T-helper 2 cell treated with Interferon-gamma antibody and Interleukin-4, amounts not matched to agents 5 μg/mL and 100 μg/mL, for 36 hours (primary cell): ENCODE measurements at regions not wholly inside any gene's neighbourhood (a gene's known extent, or its start where the extent isn't known, plus 50 kb on each side); places are given as distances from the start of the nearest gene placed in this dataset.
"Not testable (repeated sequence)": the region's sequence is repeated elsewhere in the genome, so short reads cannot be mapped to it uniquely, and the experiment has no call there.

Experiments used
- DNase-seq: peaks from one replicate; pipeline ENCODE4 v3.0.0; 2021; ENCODE audit warnings: low spot score
- H3K27ac Mint-ChIP-seq: one replicate; pipeline ENCODE4 v1.8.0; 2021; ENCODE audit warnings: mild to moderate bottlenecking, mixed read lengths
- H3K27me3 Mint-ChIP-seq: one replicate; pipeline ENCODE4 v1.8.0; 2021; ENCODE audit warnings: low read depth, mixed read lengths
- H3K36me3 Mint-ChIP-seq: one replicate; pipeline ENCODE4 v1.8.0; 2021; ENCODE audit warnings: low read depth, mixed read lengths
- H3K4me1 Mint-ChIP-seq: one replicate; pipeline ENCODE4 v1.8.0; 2021; ENCODE audit warnings: low read depth, mixed read lengths
- H3K4me3 Mint-ChIP-seq: one replicate; pipeline ENCODE4 v1.8.0; 2022; ENCODE audit warnings: mild to moderate bottlenecking, moderate library complexity, mixed read lengths
- H3K9me3 Mint-ChIP-seq: one replicate; pipeline ENCODE4 v1.8.0; 2021; ENCODE audit warnings: mixed read lengths

DNA sequence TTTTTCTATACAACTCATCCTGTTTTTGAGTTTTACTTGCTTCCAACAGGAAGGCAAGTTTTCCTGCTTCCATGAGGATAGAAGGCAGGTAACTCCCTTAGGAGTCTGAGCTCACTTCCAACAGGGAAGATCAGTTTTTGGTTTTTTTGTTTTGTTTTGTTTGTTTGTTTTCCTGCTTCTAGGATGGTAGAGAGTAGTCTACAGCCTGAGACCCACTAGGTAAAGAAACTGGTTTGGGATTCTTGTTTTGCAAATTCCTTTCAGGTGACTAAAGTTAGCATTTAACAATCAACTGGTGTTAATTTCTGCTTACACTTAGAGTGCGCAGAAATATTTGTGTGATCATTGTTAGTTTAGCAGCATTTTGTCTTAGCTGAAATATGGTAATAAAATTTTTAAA, 227.8 kb upstream of the TACR3 start:
- no peaks in the 10 kb centered on the region for H3K36me3 Mint-ChIP-seq
- no peak for DNase-seq

DNA sequence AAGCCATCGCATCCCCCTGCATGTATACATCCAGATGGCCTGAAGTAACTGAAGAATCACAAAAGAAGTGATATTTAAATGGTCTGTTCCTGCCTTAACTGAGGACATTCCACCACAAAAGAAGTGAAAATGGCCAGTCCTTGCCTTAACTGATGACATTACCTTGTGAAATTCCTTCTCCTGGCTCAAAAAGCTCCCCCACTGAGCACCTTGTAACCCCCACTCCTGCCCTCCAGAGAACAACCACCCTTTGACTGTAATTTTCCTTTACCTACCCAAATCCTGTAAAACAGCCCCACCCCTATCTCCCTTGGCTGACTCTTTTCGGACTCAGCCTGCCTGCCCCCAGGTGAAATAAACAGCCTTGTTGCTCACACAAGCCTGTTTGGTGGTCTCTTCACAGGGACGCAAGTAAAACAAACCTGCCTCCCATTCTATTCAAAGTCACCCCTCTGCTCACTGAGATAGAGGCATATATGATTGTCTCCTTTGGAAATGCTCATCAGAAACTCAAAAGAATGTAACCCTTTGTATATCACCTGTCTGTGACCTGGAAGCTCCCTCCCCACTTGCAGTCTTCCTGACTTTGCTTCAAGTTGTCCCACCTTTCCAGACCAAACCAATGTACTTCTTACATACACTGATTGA, 227.0 kb upstream of the TACR3 start:
- H3K36me3 Mint-ChIP-seq, H3K4me3 Mint-ChIP-seq, H3K27me3 Mint-ChIP-seq, H3K9me3 Mint-ChIP-seq, DNase-seq, H3K4me1 Mint-ChIP-seq, H3K27ac Mint-ChIP-seq: not testable (repeated sequence)

More for the DNA sequence above, 227.8 kb upstream of the TACR3 start:
- H3K4me3 Mint-ChIP-seq = no peak overlapping the region
- no peaks in the 10 kb centered on the region for H3K4me1 Mint-ChIP-seq
- H3K27me3 Mint-ChIP-seq = no peaks in the 10 kb centered on the region
- H3K27ac Mint-ChIP-seq = no peak overlapping the region
- peaks cover 6% of the 10 kb centered on the region for H3K9me3 Mint-ChIP-seq

DNA sequence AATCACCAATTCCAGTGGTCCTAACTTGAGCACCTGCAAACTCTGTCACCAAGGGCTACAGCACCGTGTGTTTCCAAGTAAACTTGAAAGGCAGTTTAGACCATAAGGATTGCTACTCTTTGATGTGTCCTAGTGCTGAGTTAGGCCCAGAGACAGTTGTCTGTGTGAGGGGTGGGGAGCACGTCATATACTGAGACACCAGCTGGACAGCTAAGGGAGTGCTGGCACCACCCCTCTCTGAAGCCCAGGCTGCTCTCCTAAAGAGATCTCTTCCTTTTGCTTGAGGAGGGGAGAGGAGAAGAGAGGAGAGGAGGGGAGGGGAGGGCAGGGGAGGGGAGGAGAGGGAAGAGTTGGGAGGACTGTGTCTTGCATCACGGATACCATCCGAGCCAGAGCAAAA, 218.7 kb upstream of the TACR3 start:
- no peaks in the 10 kb centered on the region for H3K27me3 Mint-ChIP-seq
- H3K9me3 Mint-ChIP-seq = no peaks in the 10 kb centered on the region
- no peaks in the 10 kb centered on the region for H3K36me3 Mint-ChIP-seq
- DNase-seq = no peak
- no peak overlapping the region for H3K27ac Mint-ChIP-seq
- H3K4me3 Mint-ChIP-seq = no peak overlapping the region
- H3K4me1 Mint-ChIP-seq = no peaks in the 10 kb centered on the region

DNA sequence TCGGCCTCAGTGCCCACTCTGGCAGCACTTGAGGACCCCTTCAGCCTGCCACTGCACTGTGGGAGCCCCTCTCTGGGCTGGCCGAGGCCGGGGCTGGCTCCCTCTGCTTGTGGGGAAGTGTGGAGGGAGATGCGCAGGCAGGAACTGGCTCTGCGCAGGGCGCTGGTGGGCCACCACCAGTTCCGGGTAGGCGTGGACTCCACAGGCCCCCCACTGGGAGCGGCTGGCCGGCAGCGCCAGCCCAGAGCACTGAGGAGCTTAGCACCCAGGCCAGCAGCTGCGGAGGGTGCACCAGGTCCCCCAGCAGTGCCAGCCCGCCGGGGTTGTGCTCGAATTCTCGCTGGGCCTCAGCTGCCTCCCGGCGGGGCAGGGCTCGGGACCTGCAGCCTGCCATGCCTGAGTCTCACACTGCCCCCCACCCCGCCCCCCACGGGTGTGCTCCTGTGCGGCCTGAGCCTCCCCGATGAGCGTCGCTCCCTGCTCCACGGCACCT, 216.9 kb upstream of the TACR3 start:
- no peak for DNase-seq
- Mint-ChIP-seq H3K9me3 (no peaks in the 10 kb centered on the region), H3K4me3 (no peak overlapping the region), H3K36me3 (no peaks in the 10 kb centered on the region), H3K4me1 (no peaks in the 10 kb centered on the region), H3K27ac (no peak overlapping the region), H3K27me3 (no peaks in the 10 kb centered on the region)

DNA sequence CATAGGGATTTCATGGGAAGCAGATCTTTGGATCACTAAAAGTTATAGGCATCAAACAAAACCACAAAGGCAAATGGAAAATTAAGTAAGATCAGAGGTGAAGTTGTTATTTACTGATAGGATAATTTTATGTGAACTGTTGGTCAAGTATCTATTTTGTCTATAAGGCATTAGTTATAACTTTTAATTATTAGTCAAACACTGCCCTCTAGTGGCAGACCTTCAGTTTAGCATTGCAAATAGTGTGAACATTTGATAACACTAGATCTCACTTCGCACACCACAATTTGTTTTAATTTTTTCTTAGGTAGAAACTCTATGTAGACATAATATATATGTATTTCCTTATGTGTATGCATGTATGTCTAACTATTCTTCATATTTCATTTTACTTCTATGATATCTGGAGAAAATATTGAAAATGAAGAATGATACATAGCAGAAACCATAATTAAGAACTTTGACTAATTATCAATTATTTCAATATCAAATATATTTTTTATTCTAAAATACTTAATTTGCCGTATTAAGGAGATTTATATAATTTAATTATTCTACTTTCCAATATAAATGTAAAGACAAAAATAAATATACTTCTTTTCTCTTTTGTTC, 214.5 kb upstream of the TACR3 start:
- Mint-ChIP-seq H3K36me3 (no peaks in the 10 kb centered on the region), H3K4me3 (no peak overlapping the region), H3K4me1 (no peaks in the 10 kb centered on the region), H3K27ac (no peak overlapping the region), H3K27me3 (no peaks in the 10 kb centered on the region), H3K9me3 (no peaks in the 10 kb centered on the region)
- DNase-seq = no peak

DNA sequence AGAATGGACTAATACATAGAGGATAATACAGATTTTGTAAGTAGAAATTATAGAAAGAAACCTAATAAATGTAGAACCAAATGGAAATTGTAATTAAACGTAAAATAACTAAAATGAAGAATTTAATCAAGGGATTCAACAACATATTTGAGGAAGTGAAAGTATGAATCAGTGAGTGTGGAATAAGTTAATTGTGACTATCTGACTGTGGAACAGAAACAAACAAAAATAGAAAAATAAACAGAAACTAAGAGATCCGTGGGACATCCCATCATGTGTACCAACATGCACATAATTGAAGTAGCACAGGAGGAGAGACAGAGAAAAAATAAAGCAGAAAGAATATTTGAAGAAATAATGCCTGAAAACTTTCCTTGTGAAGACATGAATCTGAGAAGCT, 208.6 kb upstream of the TACR3 start:
- Mint-ChIP-seq H3K36me3 (no peaks in the 10 kb centered on the region), H3K9me3 (no peaks in the 10 kb centered on the region), H3K27me3 (no peaks in the 10 kb centered on the region), H3K27ac (no peak overlapping the region), H3K4me3 (no peak overlapping the region), H3K4me1 (no peaks in the 10 kb centered on the region)
- DNase-seq = no peak

DNA sequence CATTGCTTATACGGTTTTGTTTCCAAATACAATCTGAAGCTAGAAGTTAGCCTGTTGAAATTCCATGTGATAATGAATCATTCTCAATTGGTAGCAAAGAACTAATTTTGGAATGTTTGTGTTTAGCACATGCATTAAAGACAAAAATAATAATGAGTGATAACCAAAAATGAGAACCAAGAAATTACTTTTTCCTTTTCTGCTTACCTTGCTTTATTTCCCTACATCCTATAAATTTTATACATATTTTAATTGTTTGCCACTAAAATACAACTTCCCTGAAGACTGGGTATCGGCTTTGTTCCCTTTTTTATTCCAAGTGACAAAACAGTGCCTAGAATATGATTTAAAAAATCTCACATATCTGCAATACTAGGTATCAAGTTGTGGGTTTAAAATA, 203.8 kb upstream of the TACR3 start:
- Mint-ChIP-seq H3K9me3 (no peaks in the 10 kb centered on the region), H3K27ac (no peak overlapping the region), H3K36me3 (no peaks in the 10 kb centered on the region), H3K27me3 (no peaks in the 10 kb centered on the region), H3K4me3 (no peak overlapping the region), H3K4me1 (no peaks in the 10 kb centered on the region)
- DNase-seq = no peak

DNA sequence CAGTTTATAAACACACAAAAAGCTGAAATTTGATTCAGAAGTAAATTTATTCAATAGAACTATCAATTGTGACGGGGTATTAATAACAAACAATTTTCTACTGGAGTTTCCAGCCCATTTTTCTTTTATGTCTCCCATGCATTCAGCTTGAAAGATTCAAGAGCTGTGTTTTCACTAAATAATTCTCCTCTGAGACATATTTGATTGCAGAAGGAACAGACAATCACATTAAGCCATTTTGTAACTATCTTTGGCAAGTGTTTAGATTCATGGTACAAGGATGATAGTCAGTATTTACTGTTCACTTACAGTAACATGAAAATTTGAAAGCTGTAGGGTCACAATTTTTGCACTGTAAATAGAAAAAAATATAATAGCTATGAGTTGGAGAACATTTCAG, 198.4 kb upstream of the TACR3 start:
- H3K27ac Mint-ChIP-seq = no peak overlapping the region
- no peaks in the 10 kb centered on the region for H3K9me3 Mint-ChIP-seq
- H3K36me3 Mint-ChIP-seq = no peaks in the 10 kb centered on the region
- H3K27me3 Mint-ChIP-seq = no peaks in the 10 kb centered on the region
- no peak for DNase-seq
- no peaks in the 10 kb centered on the region for H3K4me1 Mint-ChIP-seq
- H3K4me3 Mint-ChIP-seq = no peak overlapping the region

DNA sequence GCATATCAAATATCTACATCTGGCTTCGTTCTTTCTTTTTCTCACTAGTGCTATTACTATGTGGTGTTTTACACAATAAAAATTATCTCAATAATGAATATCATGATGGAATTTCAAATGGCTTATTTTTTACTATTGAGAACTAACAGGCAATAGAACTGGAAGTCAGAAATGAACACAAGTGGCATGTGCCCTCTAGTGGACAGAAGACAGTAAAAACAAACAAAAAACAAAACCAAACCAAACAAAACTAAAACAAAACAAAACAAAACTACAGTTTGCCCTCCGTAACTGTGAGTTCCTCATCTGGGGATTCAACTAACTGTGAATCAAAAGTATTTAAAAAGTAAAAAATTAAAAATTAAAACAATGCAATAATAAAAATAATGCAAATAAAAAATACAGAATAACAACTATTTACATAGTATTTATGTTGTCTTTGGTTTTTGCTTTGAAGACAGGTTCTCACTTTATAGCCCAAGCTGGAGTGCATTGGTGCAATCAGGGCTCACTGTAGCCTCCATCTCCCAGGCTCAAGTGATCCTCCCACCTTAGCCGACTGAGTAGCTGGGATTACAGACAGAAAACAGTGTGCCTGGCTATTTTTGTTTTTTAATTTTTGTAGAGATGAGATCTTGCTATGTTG, 195.6 kb upstream of the TACR3 start:
- Mint-ChIP-seq H3K27me3 (no peaks in the 10 kb centered on the region), H3K4me1 (no peaks in the 10 kb centered on the region), H3K27ac (no peak overlapping the region), H3K4me3 (no peak overlapping the region), H3K36me3 (no peaks in the 10 kb centered on the region), H3K9me3 (no peaks in the 10 kb centered on the region)
- DNase-seq = no peak

DNA sequence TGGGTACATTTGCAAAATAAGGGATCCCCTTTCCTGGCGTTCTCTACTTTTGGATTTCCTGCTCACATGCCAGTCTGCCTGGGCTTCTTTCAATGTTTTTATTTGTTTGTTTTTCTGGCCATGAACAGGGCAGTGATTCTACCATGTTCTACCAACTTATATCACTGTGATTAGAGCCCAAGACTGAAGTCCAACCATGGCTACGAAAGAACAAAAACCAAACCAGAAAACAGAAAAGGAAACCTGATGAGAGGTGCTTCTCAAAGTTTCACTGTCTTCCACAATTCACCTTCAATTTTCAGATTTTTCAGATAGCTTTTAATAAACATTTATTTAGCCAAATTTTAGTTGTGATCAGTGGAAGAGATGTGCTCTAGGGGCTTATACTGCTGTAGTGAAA, 187.6 kb upstream of the TACR3 start:
- Mint-ChIP-seq H3K4me3 (no peak overlapping the region), H3K27me3 (no peaks in the 10 kb centered on the region), H3K4me1 (no peaks in the 10 kb centered on the region), H3K27ac (no peak overlapping the region), H3K36me3 (no peaks in the 10 kb centered on the region), H3K9me3 (no peaks in the 10 kb centered on the region)
- DNase-seq = no peak

DNA sequence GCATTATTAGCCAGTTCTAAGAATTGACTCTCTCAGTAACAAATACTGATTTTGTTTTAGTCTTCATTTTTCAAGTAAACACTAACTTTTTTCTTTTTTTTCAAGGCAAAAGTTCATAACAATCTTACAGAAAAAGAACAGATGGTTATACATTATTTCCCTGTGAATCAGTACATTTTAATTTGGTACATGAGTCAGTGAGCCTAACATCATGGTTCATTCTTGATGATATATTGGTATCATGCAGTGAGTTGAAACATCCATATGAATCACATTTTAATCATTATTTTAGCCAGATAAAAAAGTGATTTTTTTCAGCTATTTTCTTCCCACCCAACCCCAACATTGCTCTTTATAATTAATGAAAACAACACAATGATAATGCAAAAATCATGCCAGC, 184.3 kb upstream of the TACR3 start:
- no peak overlapping the region for H3K4me3 Mint-ChIP-seq
- no peak overlapping the region for H3K27ac Mint-ChIP-seq
- no peak for DNase-seq
- H3K27me3 Mint-ChIP-seq = no peaks in the 10 kb centered on the region
- H3K9me3 Mint-ChIP-seq = peaks cover 3% of the 10 kb centered on the region
- no peaks in the 10 kb centered on the region for H3K4me1 Mint-ChIP-seq
- H3K36me3 Mint-ChIP-seq = no peaks in the 10 kb centered on the region

DNA sequence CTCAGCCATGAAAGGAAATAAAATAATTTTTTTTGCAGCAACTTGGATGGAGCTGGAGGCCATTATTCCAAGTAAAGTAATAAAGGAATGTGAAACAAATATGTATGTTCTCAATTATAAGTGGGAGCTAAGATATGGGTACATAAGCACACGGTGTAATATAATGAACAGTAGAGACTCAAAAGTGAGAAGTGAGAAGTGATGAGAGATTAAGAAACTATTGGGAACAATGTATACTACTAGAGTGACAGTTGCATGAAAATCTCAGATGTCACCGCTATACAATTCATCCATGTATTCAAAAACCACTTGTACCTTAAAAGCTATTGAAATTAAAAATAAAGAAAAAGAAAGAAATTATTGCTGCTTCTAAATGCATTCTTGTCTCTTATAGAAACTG, 182.9 kb upstream of the TACR3 start:
- Mint-ChIP-seq H3K9me3 (peaks cover 10% of the 10 kb centered on the region), H3K4me3 (no peak overlapping the region), H3K36me3 (no peaks in the 10 kb centered on the region), H3K4me1 (no peaks in the 10 kb centered on the region), H3K27me3 (no peaks in the 10 kb centered on the region), H3K27ac (no peak overlapping the region)
- no peak for DNase-seq

DNA sequence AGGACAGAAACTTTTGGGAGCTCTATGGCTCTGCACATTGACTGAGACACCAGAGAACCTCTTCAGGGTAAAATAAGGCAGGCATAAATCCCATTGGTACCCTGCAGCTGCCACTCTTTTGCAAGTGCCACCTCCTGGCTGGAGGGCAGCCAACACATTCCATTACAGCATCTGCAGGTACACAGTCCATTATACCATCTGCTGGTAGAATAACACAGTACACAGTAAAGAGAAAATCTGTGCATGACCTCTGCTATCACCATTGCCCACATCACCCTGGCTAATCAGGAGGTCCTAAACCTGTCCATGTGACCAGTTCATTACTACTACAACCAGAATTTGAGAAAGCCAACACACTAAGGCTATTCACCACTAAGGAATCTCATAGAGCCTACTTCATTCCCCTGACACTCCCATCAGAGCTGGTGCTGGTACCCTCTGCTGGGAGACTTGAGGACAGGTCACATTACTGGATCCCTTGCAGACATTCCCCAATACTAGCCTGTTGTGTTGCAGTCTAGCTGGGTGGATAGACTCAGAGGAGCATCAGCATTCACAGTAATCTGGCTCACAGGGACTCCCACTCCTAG, 176.2 kb upstream of the TACR3 start:
- Mint-ChIP-seq H3K4me1 (no peaks in the 10 kb centered on the region), H3K36me3 (no peaks in the 10 kb centered on the region), H3K27me3 (no peaks in the 10 kb centered on the region), H3K4me3 (no peak overlapping the region), H3K9me3 (peaks cover 15% of the 10 kb centered on the region), H3K27ac (no peak overlapping the region)
- no peak for DNase-seq

DNA sequence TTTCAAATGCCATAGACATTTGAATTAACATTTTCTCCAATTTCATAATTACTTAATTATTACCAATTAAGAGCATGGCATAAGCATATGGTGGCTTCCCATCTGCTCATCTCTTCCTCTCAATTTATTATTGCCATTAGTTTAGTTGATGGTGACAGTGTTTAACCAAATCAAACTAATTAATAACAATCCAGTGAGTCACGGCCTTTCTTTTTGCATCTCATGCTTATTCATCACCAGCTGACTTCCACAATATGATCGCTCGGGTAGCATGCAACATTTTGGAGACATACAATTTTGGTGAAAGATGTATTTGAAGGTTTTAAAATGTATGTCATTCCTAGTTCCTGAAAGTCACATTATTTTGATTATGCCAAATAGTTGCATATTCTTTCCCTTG, 172.8 kb upstream of the TACR3 start:
- Mint-ChIP-seq H3K4me1 (no peaks in the 10 kb centered on the region), H3K36me3 (no peaks in the 10 kb centered on the region), H3K27ac (no peak overlapping the region), H3K27me3 (no peaks in the 10 kb centered on the region), H3K9me3 (peaks cover 14% of the 10 kb centered on the region), H3K4me3 (no peak overlapping the region)
- DNase-seq = no peak
